Hematopoietic multipotent progenitor cell treated with erythropoietin and hydrocortisone succinate and interleukin-3 and kit ligand, for 8 days (in vitro differentiated cells): ENCODE measurements at regions not wholly inside any gene's neighbourhood (a gene's known extent, or its start where the extent isn't known, plus 50 kb on each side); places are given as distances from the start of the nearest gene placed in this dataset.

Experiments used
- DNase-seq: peaks from one replicate; pipeline ENCODE4 v3.0.0-alpha.2; 2015

DNA sequence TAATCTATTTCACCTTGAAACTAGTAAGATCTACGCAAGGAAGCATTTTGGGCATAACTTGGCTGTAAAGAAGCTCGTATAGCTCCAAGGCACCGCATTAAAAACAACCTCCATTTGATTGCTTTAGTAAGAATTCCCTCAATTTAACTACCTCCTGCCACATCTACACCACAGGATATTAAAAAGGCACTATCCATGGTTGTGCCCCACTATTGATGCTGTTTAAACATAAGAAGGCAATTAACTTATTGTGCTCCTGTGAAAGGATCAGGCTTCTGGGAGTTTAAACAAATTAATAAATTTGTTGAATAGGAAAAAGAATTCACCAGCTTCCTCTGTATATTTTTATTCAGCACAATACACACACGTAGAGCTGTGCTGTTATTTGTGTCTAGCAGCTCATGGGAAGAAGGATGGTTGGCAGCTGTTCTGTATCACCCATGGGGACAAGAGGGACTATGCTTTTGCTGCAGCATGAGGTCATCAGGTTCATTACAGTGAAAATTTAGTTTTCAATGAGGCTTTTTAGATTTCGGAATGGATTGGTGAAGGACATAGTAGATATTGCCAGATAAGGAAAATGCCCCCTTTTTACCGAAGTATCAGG, 513.3 kb downstream of the HAO1 start:
- DNase-seq, result no peak

DNA sequence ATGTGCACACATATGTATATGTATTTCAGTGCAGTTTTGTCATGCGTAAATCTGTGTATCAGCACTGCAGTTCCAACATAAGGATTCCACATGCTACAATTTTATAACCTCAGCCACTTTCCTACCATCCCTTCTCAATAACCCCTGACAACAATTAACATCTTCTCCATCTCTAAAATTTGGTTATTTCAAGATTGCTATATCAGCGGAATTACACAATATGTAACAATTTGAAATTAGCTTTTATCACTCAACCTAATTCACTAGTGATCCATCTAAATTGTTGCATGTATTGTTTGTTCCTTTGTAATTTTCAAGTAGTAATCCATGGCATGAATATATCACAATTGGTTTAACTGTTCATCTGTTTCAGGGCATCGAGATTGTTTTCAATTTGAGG, 511.3 kb downstream of the HAO1 start:
- no peak for DNase-seq

DNA sequence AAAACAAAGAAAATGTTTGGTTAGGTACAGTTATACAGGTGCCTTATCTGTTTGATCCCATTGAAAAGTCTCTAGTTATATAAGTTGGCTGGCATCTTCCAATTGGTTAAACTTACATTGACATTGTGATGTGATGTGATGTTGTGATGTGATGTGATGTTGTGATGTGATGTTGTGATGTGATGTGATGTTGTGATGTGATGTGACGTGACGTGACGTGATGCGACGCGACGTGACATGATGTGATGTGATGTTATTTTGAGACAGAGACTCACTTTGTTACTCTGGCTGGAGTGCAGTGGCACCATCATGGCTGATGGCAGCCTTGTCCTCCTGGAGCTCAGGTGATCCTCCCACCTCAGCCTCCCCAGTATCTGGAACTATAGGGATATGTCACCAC, 507.6 kb downstream of the HAO1 start:
- DNase-seq, result no peak

DNA sequence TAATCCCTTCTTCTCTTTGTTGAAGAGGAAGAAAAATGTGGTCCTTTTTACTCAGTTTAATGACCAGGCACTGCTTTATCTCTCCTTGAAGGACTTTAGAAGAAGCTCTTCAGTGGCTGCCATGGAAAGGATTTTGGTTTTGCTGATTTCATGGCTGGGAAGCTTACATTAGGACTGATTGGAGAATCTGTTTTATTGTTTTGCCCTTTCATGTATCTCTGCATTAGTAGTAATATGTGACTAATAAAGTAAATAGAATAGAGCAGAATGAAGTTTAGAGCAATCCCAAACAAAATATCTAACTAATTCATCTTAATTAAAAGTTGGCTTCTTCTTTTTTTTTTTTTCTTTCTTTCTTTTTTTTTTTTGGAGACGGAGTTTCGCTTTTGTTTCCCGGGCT, 502.9 kb downstream of the HAO1 start:
- DNase-seq, result no peak

DNA sequence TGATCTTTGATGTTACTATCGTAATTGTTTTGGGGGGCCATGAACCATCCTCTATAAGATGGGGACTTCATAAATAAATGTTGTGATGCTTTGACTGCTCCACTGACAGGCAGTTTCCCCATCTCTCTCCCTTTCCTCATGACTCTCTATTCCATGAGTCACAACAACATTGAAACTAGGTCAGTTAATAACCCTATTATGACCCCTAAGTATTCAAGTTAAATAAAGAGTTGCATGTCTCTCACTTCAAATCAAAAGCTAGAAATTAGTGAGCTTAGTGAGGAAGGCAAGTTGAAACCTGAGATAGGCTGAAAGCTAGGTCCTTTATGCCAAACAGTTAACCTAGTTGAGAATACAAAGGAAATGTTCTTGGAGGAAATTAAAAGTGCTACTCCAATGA, 491.0 kb downstream of the HAO1 start:
- no peak for DNase-seq

DNA sequence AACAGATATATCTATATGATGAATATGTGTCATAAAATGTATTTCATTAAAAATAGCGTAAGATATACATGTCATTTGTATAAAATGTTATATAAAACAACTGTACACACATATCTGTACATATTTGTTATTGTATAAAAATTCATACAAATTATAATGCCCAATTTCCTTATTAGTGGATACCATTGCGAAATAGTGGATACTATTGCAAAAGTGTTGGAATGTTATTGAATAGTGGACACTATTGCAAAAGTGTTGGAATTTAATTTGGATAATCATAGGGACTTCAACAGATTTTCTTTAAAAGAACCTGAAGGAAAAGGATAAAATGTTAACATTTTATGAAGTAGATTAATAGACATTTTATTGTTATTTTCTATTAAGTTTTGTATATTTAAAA, 487.4 kb downstream of the HAO1 start:
- DNase-seq, result no peak

DNA sequence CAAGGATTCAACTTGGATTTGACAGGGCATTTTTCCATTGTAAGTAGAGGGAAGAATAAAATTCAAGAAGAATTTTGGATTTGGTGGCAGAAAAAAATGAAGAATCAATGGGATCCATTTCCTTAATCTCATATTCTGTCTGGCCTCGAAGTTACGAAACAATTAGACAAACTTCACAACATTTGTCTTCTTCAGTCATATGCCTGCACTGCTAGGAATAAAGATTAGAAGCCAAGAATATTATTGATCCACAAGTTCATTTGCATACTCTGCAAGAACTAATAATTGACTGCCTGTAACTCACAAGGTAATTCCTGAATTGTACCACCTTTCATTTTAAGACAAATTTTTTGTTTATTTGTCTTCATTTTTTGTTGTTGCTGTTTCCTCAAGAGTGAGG, 486.2 kb downstream of the HAO1 start:
- DNase-seq, result no peak

DNA sequence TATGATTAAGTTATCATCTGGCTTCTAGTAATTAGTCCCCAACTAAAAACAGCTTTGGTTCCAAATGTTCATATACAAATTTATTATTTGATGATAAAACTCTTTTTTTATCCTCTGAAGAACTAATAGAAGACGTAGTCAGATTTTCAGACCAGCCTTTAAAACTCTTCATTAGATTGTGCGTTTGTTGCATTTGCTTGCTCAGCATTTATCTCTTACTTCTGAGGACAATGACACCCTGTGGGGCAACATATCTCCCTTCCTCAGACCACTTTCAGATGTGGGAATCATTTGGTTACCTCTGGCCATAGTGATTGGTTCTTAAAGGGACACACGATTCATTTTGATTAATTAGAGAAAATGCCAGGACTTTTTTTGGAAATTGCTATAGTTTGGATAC, 481.8 kb downstream of the HAO1 start:
- DNase-seq, result no peak

DNA sequence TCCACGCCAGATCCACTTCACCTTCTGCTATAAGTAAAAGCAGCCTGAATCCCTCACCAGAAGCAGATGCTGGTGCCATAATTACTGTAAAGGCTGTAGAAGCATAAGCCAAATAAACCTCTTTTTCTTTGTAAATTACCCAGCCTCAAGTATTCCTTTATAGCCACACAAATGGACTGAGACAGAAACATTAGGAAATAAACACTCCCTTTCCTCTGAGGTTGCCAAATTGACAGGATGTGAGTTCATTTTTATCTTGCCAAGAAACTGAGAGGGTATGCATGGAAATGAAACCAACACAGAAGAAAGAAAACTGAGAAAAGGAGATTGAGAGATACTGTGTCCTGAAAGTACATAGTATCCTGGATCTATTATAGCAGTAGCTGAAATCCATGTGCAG, 481.2 kb downstream of the HAO1 start:
- no peak for DNase-seq

DNA sequence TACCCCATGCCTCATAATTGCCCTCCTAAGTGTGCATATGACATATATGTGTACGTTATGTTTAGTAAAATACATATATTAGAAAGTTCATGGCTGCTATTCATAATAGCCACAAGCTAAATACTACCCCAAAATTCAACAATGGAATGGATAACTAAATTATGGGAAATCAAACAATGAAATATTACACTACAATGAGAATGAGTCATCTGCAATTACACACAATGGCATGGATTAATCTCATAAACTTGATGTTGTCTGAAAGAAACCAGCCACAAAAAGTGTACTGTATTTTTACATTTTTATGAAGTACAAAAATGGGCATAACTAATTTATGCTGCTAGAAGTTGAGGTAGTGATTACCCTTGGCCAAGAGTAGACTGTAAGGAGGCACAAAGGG, 477.0 kb downstream of the HAO1 start:
- DNase-seq, result no peak

DNA sequence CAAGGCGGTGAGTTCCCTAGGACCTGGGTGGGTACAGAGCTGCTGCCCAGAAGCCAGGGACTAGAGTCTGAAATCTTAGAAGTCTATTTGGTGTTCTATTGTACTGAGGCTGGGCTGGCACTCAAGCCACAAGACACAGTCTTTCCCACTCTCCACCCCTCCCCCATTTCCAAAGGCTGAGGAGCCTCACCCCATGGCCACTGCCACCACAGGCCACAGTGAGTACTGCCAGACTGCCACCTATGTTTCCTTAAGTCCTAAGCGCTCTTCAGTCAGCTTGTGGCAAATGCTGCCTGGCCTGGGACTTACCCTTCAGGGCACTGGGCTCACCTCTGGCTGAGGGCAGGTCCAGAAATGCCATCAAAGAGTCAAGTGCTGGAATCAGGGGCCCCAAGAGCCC, 469.3 kb downstream of the HAO1 start:
- DNase-seq, result no peak

DNA sequence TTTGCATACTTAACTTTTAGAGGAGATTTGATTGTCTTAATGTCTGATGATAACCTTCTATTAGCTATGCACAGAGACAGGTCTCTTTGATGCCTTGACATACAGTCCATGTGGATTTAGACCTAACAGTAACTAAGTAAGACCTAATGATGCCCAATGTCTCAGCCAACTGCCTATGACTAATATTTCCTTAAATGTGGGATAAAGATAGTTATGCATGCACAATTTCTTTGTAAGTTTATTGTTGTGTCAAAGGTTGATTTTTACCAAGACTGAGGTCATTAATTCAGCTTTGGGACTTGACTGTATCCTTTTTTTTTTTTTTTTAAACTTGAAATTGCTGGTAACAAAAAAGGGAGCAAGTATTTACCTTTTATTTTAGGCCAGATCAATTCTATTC, 450.0 kb downstream of the HAO1 start:
- DNase-seq, result no peak

DNA sequence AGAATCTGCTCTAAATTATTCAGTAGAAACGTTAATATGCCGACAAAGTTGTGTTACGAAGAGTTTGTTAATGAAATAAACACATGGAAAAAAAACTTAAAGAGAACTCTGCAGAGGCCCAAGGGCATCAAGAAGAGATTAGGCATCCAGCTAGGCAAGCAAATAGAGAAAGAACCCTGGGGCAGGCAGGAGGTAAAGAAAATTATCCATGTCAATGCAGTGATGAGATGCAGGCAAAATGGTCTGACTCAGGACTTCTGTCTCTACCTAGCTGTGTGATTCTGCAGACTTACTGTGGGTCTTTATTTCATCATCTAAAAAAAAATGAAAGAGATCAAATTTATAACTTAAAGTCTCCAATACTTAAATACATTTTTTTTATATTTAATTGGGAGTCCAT, 448.0 kb downstream of the HAO1 start:
- no peak for DNase-seq

DNA sequence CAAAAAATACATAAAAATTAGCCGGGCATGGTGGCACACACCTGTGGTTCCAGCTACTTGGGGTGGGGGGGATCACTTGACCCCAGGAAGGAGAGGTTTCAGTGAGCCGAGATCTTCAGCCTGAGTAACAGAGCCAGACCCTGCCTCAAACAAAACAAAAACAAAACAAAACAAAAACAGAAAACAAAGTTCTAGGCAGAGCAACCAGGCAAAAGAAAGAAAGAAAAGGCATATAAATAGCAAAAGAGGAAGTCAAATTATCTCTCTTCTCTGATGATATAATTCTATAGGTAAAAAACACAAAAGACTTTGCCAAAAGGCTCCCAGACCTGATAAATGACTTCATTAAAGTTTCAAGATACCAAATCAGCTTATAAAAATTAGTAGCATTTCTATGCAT, 446.9 kb downstream of the HAO1 start:
- DNase-seq, result no peak

DNA sequence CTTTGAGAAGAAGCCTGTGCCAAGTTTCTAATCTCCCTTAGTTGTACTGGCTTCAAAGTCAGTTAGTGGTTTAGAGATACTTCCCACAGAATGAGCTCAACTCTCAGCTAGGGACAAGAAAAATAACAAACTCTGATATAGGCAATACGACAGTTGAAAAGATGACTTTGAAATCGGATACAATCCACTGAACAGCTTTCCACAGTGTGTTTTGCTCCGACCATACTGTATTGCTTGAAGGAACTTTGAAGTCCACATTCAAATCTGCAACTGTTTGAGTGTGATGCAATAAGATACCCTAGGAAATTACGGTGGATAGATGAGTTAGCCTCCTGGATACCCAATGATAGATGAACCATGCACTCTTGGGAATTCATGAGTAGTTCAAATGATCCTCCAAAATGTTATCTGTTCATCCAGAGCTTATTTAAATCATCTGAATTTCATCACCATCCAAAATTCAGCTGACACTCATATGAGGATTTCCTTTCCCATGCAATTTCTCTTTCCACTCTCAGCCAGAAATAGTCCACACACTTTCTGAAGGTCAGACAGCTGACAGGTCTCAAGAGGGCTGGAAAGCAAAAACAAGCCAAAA, 443.8 kb downstream of the HAO1 start:
- DNase-seq, result no peak

DNA sequence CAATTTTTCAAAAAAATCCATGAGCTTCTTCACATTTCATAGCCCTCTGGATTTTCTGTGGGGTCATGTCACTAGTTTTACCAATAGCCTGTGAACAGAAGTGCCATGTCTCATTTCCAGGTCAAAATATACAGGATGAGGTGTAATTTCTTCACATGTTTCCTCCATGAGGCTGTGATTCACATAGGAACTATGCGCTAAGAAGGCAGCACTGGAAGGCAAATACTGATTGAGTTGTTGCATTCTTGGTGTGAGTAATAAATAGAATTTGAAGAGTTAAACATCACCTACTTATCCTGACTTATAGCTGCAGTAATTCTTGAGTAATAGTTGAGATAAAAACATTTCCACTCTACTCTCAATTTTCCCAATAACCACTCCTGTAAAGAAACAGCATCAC, 442.3 kb downstream of the HAO1 start:
- no peak for DNase-seq

DNA sequence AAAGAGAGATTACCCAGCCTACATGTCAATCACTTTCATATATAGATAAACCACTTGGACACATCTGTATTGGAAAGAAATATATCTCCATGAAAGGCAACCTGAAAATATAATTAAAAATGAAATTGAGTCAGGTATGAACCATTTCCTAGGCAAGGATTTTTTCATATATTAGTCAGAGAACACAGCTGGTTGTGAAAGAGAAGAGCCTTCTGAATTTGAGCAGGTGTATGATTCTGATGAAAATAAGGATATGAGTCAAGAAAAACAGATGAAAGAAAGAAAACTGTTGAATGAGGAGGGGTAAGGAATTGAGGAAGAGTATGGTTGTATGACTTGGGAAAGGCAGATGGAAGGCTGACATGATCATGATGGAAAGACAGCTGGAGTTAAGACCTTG, 441.1 kb downstream of the HAO1 start:
- DNase-seq, result no peak

DNA sequence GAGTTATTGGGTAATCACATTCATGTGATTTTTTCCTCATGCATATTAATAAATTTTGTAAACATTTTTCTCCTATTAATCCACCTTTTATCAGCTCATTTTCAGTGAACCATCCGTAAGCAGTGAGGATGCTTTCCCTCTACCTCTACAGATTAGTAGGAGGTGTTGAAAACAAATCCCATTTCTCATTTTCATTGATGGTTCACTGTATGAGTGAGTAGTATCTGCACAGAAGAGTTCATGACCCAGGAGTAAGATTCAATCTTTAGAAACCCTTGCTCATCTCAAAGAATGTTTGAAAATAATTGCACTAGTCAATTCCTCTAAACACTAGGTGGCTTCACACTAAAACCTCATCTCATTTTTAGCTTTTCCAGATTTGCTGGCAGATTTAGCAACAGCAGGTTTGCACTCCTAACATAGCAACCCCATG, 440.0 kb downstream of the HAO1 start:
- DNase-seq, result no peak

DNA sequence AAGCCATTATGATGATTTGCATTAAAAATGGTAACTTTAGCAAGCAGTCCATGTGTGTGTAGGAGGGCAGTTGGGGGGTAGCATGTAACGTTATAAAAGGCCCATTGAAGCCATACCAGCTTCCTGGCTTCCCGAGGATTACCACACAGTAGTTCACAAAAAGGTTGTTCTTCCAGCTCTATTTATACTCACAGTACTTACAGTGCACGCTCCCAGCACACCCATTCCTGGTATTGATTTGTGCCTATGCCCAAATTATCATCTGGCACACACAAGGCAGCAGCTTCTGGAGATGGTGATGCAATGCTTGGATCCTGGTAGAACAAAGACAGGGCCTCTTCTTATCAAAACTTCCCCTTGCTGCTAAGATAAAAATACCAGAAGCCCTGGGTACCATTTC, 436.8 kb downstream of the HAO1 start:
- no peak for DNase-seq

DNA sequence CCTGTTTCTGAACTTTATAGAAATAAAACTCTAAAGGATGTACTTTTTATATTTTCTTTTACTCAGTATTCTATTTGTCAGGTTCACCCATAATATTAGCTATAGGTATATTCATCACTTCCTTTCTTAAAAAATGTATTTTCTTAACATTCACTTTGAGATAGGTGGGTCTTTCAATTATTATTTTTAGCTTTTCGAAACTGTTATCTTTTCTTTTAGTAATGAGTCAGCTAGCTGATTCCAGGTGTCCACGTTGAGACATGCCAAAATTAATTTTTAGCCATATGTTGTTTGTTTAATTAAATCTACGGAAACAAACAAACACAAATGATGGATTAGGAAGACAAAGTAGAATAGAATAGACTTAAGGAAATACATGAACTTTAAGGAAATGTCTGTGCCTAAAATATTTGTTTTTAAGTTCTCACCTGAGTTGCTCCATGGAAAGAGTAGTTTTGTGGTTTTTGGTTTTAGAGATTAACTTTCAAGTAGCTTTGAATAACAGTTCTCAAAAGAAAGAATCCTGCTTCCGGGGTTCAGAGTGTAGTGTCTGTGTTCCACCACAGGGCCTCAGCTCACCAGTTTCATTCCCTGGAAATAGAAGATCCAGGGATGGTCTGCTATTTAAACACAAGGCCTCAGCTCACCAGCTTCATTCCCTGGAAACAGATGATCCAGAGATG, 435.0 kb downstream of the HAO1 start:
- no peak for DNase-seq

DNA sequence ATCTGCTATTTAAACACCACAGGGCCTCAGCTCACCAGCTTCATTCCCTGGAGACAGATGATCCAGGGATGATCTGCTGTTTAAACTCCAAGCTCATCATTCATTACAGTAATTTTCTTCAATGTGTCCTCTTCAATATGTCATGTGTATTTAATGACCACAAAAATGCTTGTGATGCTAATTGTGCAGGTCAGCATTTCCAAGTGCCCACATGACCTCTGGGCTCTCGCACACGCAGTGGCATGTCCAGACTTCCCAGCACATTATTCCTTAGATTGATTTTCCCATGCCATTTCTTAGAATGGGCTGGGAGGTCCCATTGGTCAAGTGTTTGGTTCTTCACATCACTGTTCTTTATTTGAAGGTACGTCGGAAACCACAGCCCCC, 434.4 kb downstream of the HAO1 start:
- DNase-seq, result no peak

DNA sequence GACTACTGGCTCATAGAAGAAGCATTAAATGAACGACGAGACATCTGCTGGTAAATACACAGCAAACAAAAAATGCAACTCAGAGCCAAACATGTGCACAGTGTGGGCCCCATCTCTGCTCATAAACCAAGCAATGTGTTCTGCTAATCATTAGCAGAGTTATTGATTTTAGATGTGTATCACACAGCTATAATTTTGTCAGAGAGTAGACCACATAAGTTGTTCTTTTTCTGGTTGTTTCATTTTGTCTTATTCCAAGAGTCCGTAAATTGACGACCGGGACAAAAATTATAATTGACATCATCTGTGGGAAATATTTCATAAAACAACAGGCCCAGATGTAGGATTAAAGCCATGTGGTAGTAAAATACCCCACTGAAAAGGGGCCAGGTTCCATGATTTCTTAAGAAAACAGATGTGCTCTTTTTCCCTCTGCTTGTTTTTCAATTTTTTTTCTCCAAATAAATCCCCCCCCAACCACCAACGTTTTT, 423.6 kb downstream of the HAO1 start:
- DNase-seq, result no peak

DNA sequence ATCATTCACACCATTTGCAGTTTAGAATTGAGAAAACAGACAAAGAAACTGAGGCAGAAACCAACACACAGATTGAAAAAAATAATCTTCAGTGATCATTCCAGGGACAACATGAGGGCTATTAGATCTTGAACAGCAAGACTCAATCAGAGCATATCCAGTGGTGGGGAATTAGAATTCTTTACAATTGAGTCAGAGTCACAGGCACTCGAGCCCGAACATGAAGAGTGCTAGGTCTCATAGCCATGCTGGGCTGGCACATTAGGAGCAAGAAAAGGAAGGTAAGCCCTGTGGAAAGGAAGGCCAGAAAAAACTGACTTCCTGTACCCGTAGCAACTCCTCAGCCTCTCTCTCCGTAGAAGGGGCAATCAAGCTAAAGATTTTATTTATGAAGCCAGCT, 419.9 kb downstream of the HAO1 start:
- DNase-seq, result no peak

DNA sequence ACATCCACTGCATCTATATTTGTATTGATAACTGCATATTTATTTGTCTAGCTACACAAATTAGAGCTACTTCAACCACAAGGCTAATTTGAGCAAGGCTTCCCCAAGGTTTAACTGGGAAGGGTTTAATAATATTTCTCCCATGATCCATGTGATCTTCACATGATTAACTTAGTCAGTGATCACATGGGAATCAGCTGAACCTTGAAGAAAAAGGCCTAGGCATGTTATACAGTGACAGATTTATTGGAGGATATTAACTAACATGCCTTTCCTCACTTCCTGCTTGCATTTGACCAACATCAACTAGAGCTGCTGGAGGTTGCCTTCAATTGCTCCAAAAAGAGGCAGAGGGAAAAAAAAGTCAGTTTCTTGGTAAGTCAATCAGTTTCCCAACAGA, 417.0 kb downstream of the HAO1 start:
- DNase-seq, result no peak

DNA sequence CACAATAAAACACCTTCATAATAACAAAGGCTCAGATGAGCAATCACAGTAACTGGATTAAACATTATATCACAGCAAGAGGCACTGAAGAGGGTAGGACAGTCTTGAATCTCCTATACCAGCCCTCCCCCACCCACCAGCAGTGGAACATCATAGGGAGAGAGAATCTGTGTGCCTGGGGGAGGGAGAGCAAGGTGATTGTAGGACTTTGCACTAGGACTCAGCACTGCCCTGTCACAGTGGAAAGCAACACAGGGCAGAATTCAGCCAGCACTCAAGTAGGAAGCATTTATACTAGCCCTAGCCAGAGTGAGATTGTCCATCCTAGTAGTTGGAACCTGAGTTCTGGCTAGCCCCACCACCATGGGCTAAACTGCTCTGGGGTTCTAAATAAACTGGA, 400.2 kb downstream of the HAO1 start:
- no peak for DNase-seq
